GM12878 (cell line): ENCODE measurements at regions not wholly inside any gene's neighbourhood (a gene's known extent, or its start where the extent isn't known, plus 50 kb on each side); places are given as distances from the start of the nearest gene placed in this dataset.

ENCODE experiments used
- ATAC-seq: fragments of 200-7000 bp; cut with Tn5 transposase; 3 replicates; pipeline ENCODE4 v1.9.1; 2020; ENCODE audit warnings: mild to moderate bottlenecking, moderate library complexity
- BruUV-seq: library from RNA; stranded (reverse); fragments of 400-500 nt; replicated peaks from 2 replicates; lab custom pipeline; 2021; lab: Mats Ljungman, UMichigan
- CTCF ChIA-PET: fragments of 300-600 bp; sonication (Branson Sonifier 250); formaldehyde crosslinking; extraction: SDS; loops from one replicate; lab custom pipeline; 2021; ENCODE audit warnings: inconsistent platforms; lab: Yijun Ruan, JAX
- POLR2A ChIA-PET: fragments of 350-600 bp; formaldehyde crosslinking; extraction: SDS; loops from one replicate; lab custom pipeline; 2021; ENCODE audit warnings: inconsistent platforms; lab: Charles Lee
- RAD21 ChIA-PET: fragments of 300-600 bp; sonication (Branson Sonifier 250); formaldehyde crosslinking; loops from one replicate; lab custom pipeline; 2023; ENCODE audit warnings: antibody characterized with exemption; ENCODE audit not compliant: unreplicated experiment; lab: Charles Lee
- SMC1A ChIA-PET: fragments of 300-600 bp; sonication (Branson Sonifier 250); formaldehyde crosslinking; loops from one replicate; lab custom pipeline; 2023; ENCODE audit not compliant: unreplicated experiment, uncharacterized antibody; lab: Charles Lee
- DNase-seq: peaks from one replicate; pipeline ENCODE4 v3.0.0-alpha.2; 2011; ENCODE audit warnings: low read depth, low spot score
- FAIRE-seq: peaks from 3 replicates; lab custom pipeline; 2011; peaks lifted over from hg19 to GRCh38; lab: Jason Lieb, UNC
- H2AFZ ChIP-seq: 2 replicates; pipeline ENCODE4 v1.6.0; 2011; ENCODE audit warnings: low read depth, low read length, control low read depth; ENCODE audit not compliant: control insufficient read depth
- H3K27ac ChIP-seq: 2 replicates; pipeline ENCODE4 v1.5.1; 2011; ENCODE audit warnings: control low read depth; ENCODE audit not compliant: control insufficient read depth, insufficient read depth
- H3K27me3 ChIP-seq, 2 experiments: replicated peaks in 1 of 2; 2 replicates each; pipeline versions ENCODE4 v1.6.0 to v1.6.1; 2011; ENCODE audit warnings: low read length in 1 of 2; ENCODE audit not compliant: control insufficient read depth in 2 of 2, insufficient read depth in 2 of 2
- H3K36me3 ChIP-seq, 2 experiments: 2 replicates each; pipeline ENCODE4 v1.5.1; 2011; ENCODE audit warnings: low read length in 1 of 2; ENCODE audit not compliant: control insufficient read depth in 2 of 2, insufficient read depth in 2 of 2
- H3K4me1 ChIP-seq: 2 replicates; pipeline ENCODE4 v1.6.1; 2011; ENCODE audit warnings: mild to moderate bottlenecking, low read length, moderate library complexity, mixed read lengths; ENCODE audit not compliant: control insufficient read depth, insufficient read depth
- H3K4me2 ChIP-seq: 2 replicates; pipeline ENCODE4 v1.6.0; 2011; ENCODE audit warnings: control low read depth; ENCODE audit not compliant: control insufficient read depth, insufficient read depth
- H3K4me3 ChIP-seq: fragments of 200-600 bp; sonication (generic); 2 replicates; pipeline ENCODE4 v1.5.1; 2016
- H3K79me2 ChIP-seq: 2 replicates; pipeline ENCODE4 v1.6.0; 2011; ENCODE audit warnings: low read length; ENCODE audit not compliant: control insufficient read depth, insufficient read depth
- H3K9ac ChIP-seq: 2 replicates; pipeline ENCODE4 v1.8.0; 2011; ENCODE audit warnings: low read length, control low read depth, mixed read lengths; ENCODE audit not compliant: control insufficient read depth, insufficient read depth
- H3K9me3 ChIP-seq: replicated peaks from 3 replicates; pipeline ENCODE4 v1.5.1; 2011; ENCODE audit warnings: mild to moderate bottlenecking, low read length; ENCODE audit not compliant: control insufficient read depth, insufficient read depth
- H4K20me1 ChIP-seq: 2 replicates; pipeline ENCODE4 v1.6.0; 2011; ENCODE audit not compliant: control insufficient read depth, insufficient read depth
- BHLHE40 ChIP-seq, 2 experiments: fragments of 450-650 bp in 1 of 2; IDR thresholded peaks; 2 replicates each; pipeline ENCODE4 v1.6.1; 2011 to 2017; ENCODE audit warnings: low read depth in 2 of 2, borderline replicate concordance in 1 of 2, improper control_type of control experiment in 1 of 2, low read length in 1 of 2, mild to moderate bottlenecking in 1 of 2
- EP300 ChIP-seq, 2 experiments: fragments of 150-350 bp in 1 of 2; IDR thresholded peaks; 2 replicates each; pipeline ENCODE4 v1.6.1; 2011 to 2012; ENCODE audit warnings: low read depth in 2 of 2, low read length in 2 of 2, borderline replicate concordance in 1 of 2, improper control_type of control experiment in 1 of 2, inconsistent platforms in 1 of 2; ENCODE audit not compliant: control insufficient read depth in 1 of 2
- EZH2 ChIP-seq: IDR thresholded peaks from 2 replicates; pipeline ENCODE4 v1.6.1; 2012; ENCODE audit warnings: low read depth, mild to moderate bottlenecking, control low read depth, inconsistent platforms, low read length, borderline replicate concordance; ENCODE audit not compliant: control insufficient read depth
- FOS ChIP-seq: IDR thresholded peaks from 3 replicates; pipeline ENCODE4 v1.6.1; 2011; ENCODE audit warnings: borderline replicate concordance; ENCODE audit not compliant: insufficient read length; ENCODE audit errors: extremely low read depth
- HCFC1 ChIP-seq: fragments of 150-350 bp; IDR thresholded peaks from 2 replicates; pipeline ENCODE4 v1.6.1; 2014; ENCODE audit warnings: low read length
- MTA2 ChIP-seq: fragments of 450-650 bp; IDR thresholded peaks from 2 replicates; pipeline ENCODE4 v1.6.1; 2016; ENCODE audit warnings: low read depth, mild to moderate bottlenecking, moderate library complexity
- RAD51 ChIP-seq: fragments of 450-650 bp; IDR thresholded peaks from 2 replicates; pipeline ENCODE4 v1.6.1; 2016; ENCODE audit warnings: moderate library complexity, mild to moderate bottlenecking, inconsistent platforms
- WRNIP1 ChIP-seq: IDR thresholded peaks from 2 replicates; pipeline ENCODE4 v1.6.1; 2011; ENCODE audit warnings: low read depth, low read length, improper control_type of control experiment, borderline replicate concordance
- WGBS: methylation state at CpG from one replicate; pipeline ENCODE4 v1.1.6; 2016; ENCODE audit warnings: low lambda C conversion rate; ENCODE audit not compliant: insufficient replicate concordance, insufficient coverage; ENCODE audit errors: missing lambda C conversion rate; 5-methylcytosine and 5-hydroxymethylcytosine counted together
- in situ Hi-C: fragments of 300-500 bp; cut with MboI; formaldehyde crosslinking; loops from 9 replicates; pipeline ENCODE4 v1.14.3; 2018; ENCODE audit warnings: mixed read lengths
- intact Hi-C: fragments of 100-400 bp; cut with micrococcal nuclease; formaldehyde crosslinking; loops from one replicate; pipeline ENCODE4 v1.14.2; 2022; ENCODE audit not compliant: unreplicated experiment
- TF ChIP-seq, protein P1 (sequence below): IDR thresholded peaks from 2 replicates; pipeline ENCODE4 v1.6.1; 2011; ENCODE audit warnings: borderline replicate concordance, low read depth, mild to moderate bottlenecking, moderate library complexity, mixed read lengths, low read length; ENCODE audit not compliant: insufficient read depth; ENCODE audit errors: extremely low read length

DNA sequence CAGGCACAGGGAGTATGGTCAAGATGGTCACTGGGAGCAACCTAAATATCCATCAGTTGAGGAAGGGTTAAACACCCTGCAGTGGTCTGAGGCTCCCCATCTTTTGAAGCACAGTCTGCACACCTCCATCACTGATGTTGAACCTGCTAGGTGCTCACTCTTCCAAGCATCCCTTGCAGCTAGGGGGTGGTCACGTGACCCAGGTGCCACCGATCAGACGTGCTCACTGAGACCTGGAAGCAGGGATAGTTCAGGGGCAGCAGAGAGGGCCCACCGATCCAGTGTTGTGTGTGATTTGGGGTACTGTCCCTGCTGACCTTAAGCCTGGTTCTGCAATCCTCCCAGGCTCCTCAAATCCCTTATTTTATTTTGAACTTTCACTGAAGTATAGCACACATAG, 134.6 kb downstream of the CEBPB start:
- intact Hi-C loops (no loop called here), in situ Hi-C loops (no loop called here)
- Histone ChIP-seq H3K9ac (no peak overlapping the region), H3K4me1 (no peaks in the 10 kb centered on the region), H3K9me3 (peaks cover 2% of the 10 kb centered on the region; the same call in 2 of the 3 replicates), H3K27ac (no peak overlapping the region), H2AFZ (no peak overlapping the region), H3K4me2 (no peak overlapping the region), H4K20me1 (no peaks in the 10 kb centered on the region), H3K4me3 (no peak overlapping the region), H3K36me3 (no peaks in the 10 kb centered on the region), H3K27me3 (no peaks in the 10 kb centered on the region; a peak in 1 of 4 replicates), H3K79me2 (no peaks in the 10 kb centered on the region)
- POLR2A ChIA-PET = no interaction called here
- FAIRE-seq (no peak), ATAC-seq (no peak), DNase-seq (no peak)
- WGBS = 51% methylated on average over 4 of the region's 4 CpGs
- BruUV-seq = no TSS peak
- CTCF ChIA-PET = no interaction called here
- RAD21 ChIA-PET = no interaction called here
- no peak for TF ChIP-seq EZH2
- no peak for TF ChIP-seq FOS
- TF ChIP-seq EP300 (IDR thresholded peaks at IDR 0.05; ENCODE audit: borderline replicate concordance in 1 of 2, control insufficient read depth in 1 of 2, low read depth in 2 of 2, low read length in 2 of 2) = no peak
- TF ChIP-seq BHLHE40 (IDR thresholded peaks at IDR 0.05; ENCODE audit: borderline replicate concordance in 1 of 2, low read depth in 2 of 2, low read length in 1 of 2) = 0 out of 4 replicates have a peak, but pooled peaks of 1 of the 2 experiments have one; percentile 11
- peak; percentile 42; the same call in 1 of the 2 replicates for TF ChIP-seq RAD51
- no peak for TF ChIP-seq HCFC1
- TF ChIP-seq MTA2 = no peak
- TF ChIP-seq WRNIP1 = no peak
- TF ChIP-seq, protein P1, sequence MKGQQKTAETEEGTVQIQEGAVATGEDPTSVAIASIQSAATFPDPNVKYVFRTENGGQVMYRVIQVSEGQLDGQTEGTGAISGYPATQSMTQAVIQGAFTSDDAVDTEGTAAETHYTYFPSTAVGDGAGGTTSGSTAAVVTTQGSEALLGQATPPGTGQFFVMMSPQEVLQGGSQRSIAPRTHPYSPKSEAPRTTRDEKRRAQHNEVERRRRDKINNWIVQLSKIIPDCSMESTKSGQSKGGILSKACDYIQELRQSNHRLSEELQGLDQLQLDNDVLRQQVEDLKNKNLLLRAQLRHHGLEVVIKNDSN = peak; percentile 67
- SMC1A ChIA-PET = no interaction called here
